ENCODE measurements at regions not wholly inside any gene's neighbourhood (a gene's known extent, or its start where the extent isn't known, plus 50 kb on each side); places are given as distances from the start of the nearest gene placed in this dataset.

GRCh38 chr4:156497486-156497885 lies 474.1 kb downstream of the PDGFC start:
- Histone ChIP-seq H4K20me1 (ENCODE audit: insufficient read depth) (no peaks in the 10 kb centered on the region), H3K4me2 (ENCODE audit: low read length) (no peak overlapping the region), H3K9me2 (ENCODE audit: insufficient read depth) (no peaks in the 10 kb centered on the region), H3K79me2 (ENCODE audit: insufficient read depth, low read length) (no peaks in the 10 kb centered on the region), H3K36me3 (ENCODE audit: control insufficient read depth in 1 of 2, insufficient read depth in 2 of 2, low read length in 2 of 2) (no peaks in the 10 kb centered on the region), H3K4me3 (replicated peaks in 1 of 2; ENCODE audit: low read depth in 1 of 2, low read length in 2 of 2) (no peak overlapping the region), H3K9me3 (ENCODE audit: control insufficient read depth in 1 of 2, insufficient read depth in 1 of 2, low read depth in 1 of 2, low read length in 2 of 2) (no peaks in the 10 kb centered on the region), H2AFZ (ENCODE audit: low read depth, low read length, poor library complexity, severe bottlenecking) (no peak overlapping the region), H3K27me3 (ENCODE audit: insufficient read depth, low read length) (no peaks in the 10 kb centered on the region), H3K9ac (ENCODE audit: low read length) (no peak overlapping the region), H3K4me1 (ENCODE audit: control insufficient read depth in 1 of 2, insufficient read depth in 2 of 2, low read length in 2 of 2) (no peaks in the 10 kb centered on the region), H3K27ac (ENCODE audit: low read depth, low read length) (no peak overlapping the region)
- POLR2A ChIA-PET: no interaction called here
- intact Hi-C loops (cut with micrococcal nuclease): no loop called here
- DNase-seq (ENCODE audit: low read depth, low spot score): no peak
- BruUV-seq (replicated peaks): no TSS peak
- no peak for ATAC-seq
- TF ChIP-seq SP1 (IDR thresholded peaks at IDR 0.05; ENCODE audit: low read depth) (no peak), FOSL1 (IDR thresholded peaks at IDR 0.05; ENCODE audit: low read depth) (no peak), TCF7L2 (IDR thresholded peaks at IDR 0.05; ENCODE audit: borderline replicate concordance, extremely low read depth, insufficient read depth, insufficient read length) (no peak), YY1 (IDR thresholded peaks at IDR 0.05; ENCODE audit: extremely low read depth, insufficient replicate concordance, low read depth, low read length) (no peak), SIN3A (IDR thresholded peaks at IDR 0.05; ENCODE audit: low read depth) (no peak), EGR1 (IDR thresholded peaks at IDR 0.05; ENCODE audit: low read depth) (no peak), ELF1 (IDR thresholded peaks at IDR 0.05; ENCODE audit: borderline replicate concordance, low read depth) (no peak)
- TF ChIP-seq, protein P1, sequence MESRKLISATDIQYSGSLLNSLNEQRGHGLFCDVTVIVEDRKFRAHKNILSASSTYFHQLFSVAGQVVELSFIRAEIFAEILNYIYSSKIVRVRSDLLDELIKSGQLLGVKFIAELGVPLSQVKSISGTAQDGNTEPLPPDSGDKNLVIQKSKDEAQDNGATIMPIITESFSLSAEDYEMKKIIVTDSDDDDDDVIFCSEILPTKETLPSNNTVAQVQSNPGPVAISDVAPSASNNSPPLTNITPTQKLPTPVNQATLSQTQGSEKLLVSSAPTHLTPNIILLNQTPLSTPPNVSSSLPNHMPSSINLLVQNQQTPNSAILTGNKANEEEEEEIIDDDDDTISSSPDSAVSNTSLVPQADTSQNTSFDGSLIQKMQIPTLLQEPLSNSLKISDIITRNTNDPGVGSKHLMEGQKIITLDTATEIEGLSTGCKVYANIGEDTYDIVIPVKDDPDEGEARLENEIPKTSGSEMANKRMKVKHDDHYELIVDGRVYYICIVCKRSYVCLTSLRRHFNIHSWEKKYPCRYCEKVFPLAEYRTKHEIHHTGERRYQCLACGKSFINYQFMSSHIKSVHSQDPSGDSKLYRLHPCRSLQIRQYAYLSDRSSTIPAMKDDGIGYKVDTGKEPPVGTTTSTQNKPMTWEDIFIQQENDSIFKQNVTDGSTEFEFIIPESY (IDR thresholded peaks at IDR 0.05; ENCODE audit: extremely low read depth, insufficient replicate concordance, low read length): no peak
- RAD21 ChIA-PET (ENCODE audit: low non-redundant PET in 1 of 2, low total read pairs in 2 of 2, uncharacterized antibody in 2 of 2, unreplicated experiment in 2 of 2): no interaction called here
- CTCF ChIA-PET: no interaction called here

- Histone ChIP-seq H2AFZ (ENCODE audit: low read depth, low read length, poor library complexity, severe bottlenecking) (no peak overlapping the region), H3K4me2 (ENCODE audit: low read length) (no peak overlapping the region), H3K27ac (ENCODE audit: low read depth, low read length) (no peak overlapping the region), H3K9me2 (ENCODE audit: insufficient read depth) (no peaks in the 10 kb centered on the region), H3K4me3 (replicated peaks in 1 of 2; ENCODE audit: low read depth in 1 of 2, low read length in 2 of 2) (no peak overlapping the region), H3K27me3 (ENCODE audit: insufficient read depth, low read length) (no peaks in the 10 kb centered on the region), H3K79me2 (ENCODE audit: insufficient read depth, low read length) (no peaks in the 10 kb centered on the region), H3K36me3 (ENCODE audit: control insufficient read depth in 1 of 2, insufficient read depth in 2 of 2, low read length in 2 of 2) (no peaks in the 10 kb centered on the region), H3K9ac (ENCODE audit: low read length) (no peak overlapping the region), H3K9me3 (ENCODE audit: control insufficient read depth in 1 of 2, insufficient read depth in 1 of 2, low read depth in 1 of 2, low read length in 2 of 2) (no peaks in the 10 kb centered on the region), H3K4me1 (ENCODE audit: control insufficient read depth in 1 of 2, insufficient read depth in 2 of 2, low read length in 2 of 2) (no peaks in the 10 kb centered on the region), H4K20me1 (ENCODE audit: insufficient read depth) (no peaks in the 10 kb centered on the region)
- intact Hi-C loops (cut with micrococcal nuclease): no loop called here
- DNase-seq (ENCODE audit: low read depth, low spot score): no peak
- ATAC-seq: no peak
- no TSS peak for BruUV-seq (replicated peaks)
- ChIA-PET RAD21 (ENCODE audit: low non-redundant PET in 1 of 2, low total read pairs in 2 of 2, uncharacterized antibody in 2 of 2, unreplicated experiment in 2 of 2) (no interaction called here), CTCF (no interaction called here), POLR2A (no interaction called here)
- TF ChIP-seq CTCF (IDR thresholded peaks at IDR 0.05 in 2 of 3, conservative IDR thresholded peaks at IDR 0.05 in 1 of 3; ENCODE audit: borderline replicate concordance in 1 of 3, insufficient read depth in 1 of 3, low read depth in 2 of 3, low read length in 2 of 3) (no peak), RAD21 (IDR thresholded peaks at IDR 0.05; ENCODE audit: low read depth) (no peak), ELF1 (IDR thresholded peaks at IDR 0.05; ENCODE audit: borderline replicate concordance, low read depth) (no peak), CBX3 (IDR thresholded peaks at IDR 0.05; ENCODE audit: low read depth) (no peak), ZFX (IDR thresholded peaks at IDR 0.05) (no peak), ZNF274 (IDR thresholded peaks at IDR 0.05; ENCODE audit: low read depth, low read length) (no peak), SP1 (IDR thresholded peaks at IDR 0.05; ENCODE audit: low read depth) (no peak), EZH2phosphoT487 (IDR thresholded peaks at IDR 0.05; ENCODE audit: borderline replicate concordance) (no peak), TCF7L2 (IDR thresholded peaks at IDR 0.05; ENCODE audit: borderline replicate concordance, extremely low read depth, insufficient read depth, insufficient read length) (no peak), JUND (IDR thresholded peaks at IDR 0.05) (no peak), SIN3A (IDR thresholded peaks at IDR 0.05; ENCODE audit: low read depth) (no peak), CEBPB (IDR thresholded peaks at IDR 0.05; ENCODE audit: low read depth) (no peak), EGR1 (IDR thresholded peaks at IDR 0.05; ENCODE audit: low read depth) (no peak), EZH2 (IDR thresholded peaks at IDR 0.05) (no peak)
- TF ChIP-seq, protein P2, sequence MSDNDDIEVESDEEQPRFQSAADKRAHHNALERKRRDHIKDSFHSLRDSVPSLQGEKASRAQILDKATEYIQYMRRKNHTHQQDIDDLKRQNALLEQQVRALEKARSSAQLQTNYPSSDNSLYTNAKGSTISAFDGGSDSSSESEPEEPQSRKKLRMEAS (IDR thresholded peaks at IDR 0.05): no peak
Observed at GRCh38 chr4:156496797-156497196, 474.8 kb downstream of the PDGFC start.

All from HCT116 (cell line).